ENCODE measurements at regions not wholly inside any gene's neighbourhood (a gene's known extent, or its start where the extent isn't known, plus 50 kb on each side); places are given as distances from the start of the nearest gene placed in this dataset.
A peak's percentile ranks its signal among the peaks of the same experiment; 100 is the strongest.

DNA sequence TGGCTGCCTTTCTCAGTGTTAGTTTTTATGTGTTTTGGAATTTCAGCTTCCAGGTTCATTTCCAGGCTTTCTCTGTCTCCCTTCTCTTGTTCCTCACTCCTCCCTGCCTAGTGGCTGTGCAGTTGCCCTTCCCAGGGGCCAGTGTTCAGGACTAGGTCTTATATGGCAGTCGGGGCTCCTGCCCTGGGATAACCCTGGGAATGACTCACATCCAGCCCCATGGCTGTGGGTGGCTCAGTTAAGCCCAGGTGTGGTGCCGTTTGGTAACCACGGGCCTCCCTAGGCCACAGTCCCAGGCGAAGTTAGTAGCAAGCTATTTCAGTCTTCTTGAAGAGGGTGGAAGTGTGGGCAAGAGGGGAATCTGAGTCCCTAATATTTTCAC lies 57.4 kb upstream of the DDR1 start:
- no peak overlapping the region for H2AFZ ChIP-seq (ENCODE audit: control insufficient read depth, low read depth, low read length)
- in situ Hi-C loops (cut with MboI) = loop anchor here (5.0 kb wide), 1 partner anchor 250 kb away; no protein-coding TSS in a partner anchor
- H3K79me2 ChIP-seq (ENCODE audit: control insufficient read depth, insufficient read depth, low read length) = no peaks in the 10 kb centered on the region
- SMC1A ChIA-PET (ENCODE audit: uncharacterized antibody, unreplicated experiment) = interaction anchor here (0.8 to 13.4 kb wide), 26 partner anchors 9 to 266 kb away, joined by 3 to 141 read pairs (median 4); partner anchors contain the start of genes DDR1, IER3 and VARS2
- H3K4me3 ChIP-seq = no peak overlapping the region
- peaks cover 24% of the 10 kb centered on the region for H3K4me1 ChIP-seq (ENCODE audit: control insufficient read depth, insufficient read depth, low read length)
- WGBS (ENCODE audit: insufficient coverage, insufficient replicate concordance, low lambda C conversion rate, missing lambda C conversion rate) = 11% methylated on average over 4 of the region's 4 CpGs
- H3K9me3 ChIP-seq (replicated peaks; ENCODE audit: control insufficient read depth, insufficient read depth, low read length) = no peaks in the 10 kb centered on the region
- RAD21 ChIA-PET (ENCODE audit: unreplicated experiment) = interaction anchor here (1.0 to 8.7 kb wide), 9 partner anchors 14 to 103 kb away, joined by 3 to 144 read pairs (median 9); partner anchors contain the start of genes DDR1 and VARS2
- no peaks in the 10 kb centered on the region for H4K20me1 ChIP-seq (ENCODE audit: control insufficient read depth, insufficient read depth)
- H3K9ac ChIP-seq (ENCODE audit: control insufficient read depth, insufficient read depth, low read length) = no peak overlapping the region
- no peaks in the 10 kb centered on the region for H3K27me3 ChIP-seq (replicated peaks in 1 of 2; ENCODE audit: control insufficient read depth in 2 of 2, insufficient read depth in 2 of 2, low read length in 1 of 2)
- DNase-seq (ENCODE audit: low read depth, low spot score) (no peak), FAIRE-seq (no peak), ATAC-seq (no peak)
- no peak overlapping the region for H3K27ac ChIP-seq (ENCODE audit: control insufficient read depth, insufficient read depth)
- intact Hi-C loops (cut with micrococcal nuclease; ENCODE audit: unreplicated experiment) = loop anchor here (5.0 kb wide), 1 partner anchor 145 kb away; no protein-coding TSS in a partner anchor
- H3K36me3 ChIP-seq (ENCODE audit: control insufficient read depth in 2 of 2, insufficient read depth in 2 of 2, low read length in 1 of 2) = no peaks in the 10 kb centered on the region
- POLR2A ChIA-PET = interaction anchor here (1.1 to 3.6 kb wide), 3 partner anchors 61 to 91 kb away, joined by 4 to 19 read pairs (median 5); partner anchors contain the start of gene VARS2
- no TSS peak for BruUV-seq (replicated peaks)
- CTCF ChIA-PET = interaction anchor here (0.7 to 7.6 kb wide), 26 partner anchors 8 to 366 kb away, joined by 3 to 122 read pairs (median 8); partner anchors contain the start of genes DDR1, GTF2H4 and VARS2
- H3K4me2 ChIP-seq (ENCODE audit: control insufficient read depth, insufficient read depth) = no peak overlapping the region
- TF ChIP-seq IKZF1 (conservative IDR thresholded peaks at IDR 0.05) = 0 out of 2 replicates have a peak, but pooled peaks have one; percentile 18
- TF ChIP-seq, protein P1, sequence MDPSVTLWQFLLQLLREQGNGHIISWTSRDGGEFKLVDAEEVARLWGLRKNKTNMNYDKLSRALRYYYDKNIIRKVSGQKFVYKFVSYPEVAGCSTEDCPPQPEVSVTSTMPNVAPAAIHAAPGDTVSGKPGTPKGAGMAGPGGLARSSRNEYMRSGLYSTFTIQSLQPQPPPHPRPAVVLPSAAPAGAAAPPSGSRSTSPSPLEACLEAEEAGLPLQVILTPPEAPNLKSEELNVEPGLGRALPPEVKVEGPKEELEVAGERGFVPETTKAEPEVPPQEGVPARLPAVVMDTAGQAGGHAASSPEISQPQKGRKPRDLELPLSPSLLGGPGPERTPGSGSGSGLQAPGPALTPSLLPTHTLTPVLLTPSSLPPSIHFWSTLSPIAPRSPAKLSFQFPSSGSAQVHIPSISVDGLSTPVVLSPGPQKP (IDR thresholded peaks at IDR 0.05; ENCODE audit: low read depth, low read length) = no peak

GRCh38 chr6:30824698-30825097 lies 59.6 kb upstream of the DDR1 start:
- Histone ChIP-seq H3K4me3 (no peak overlapping the region), H3K27ac (ENCODE audit: control insufficient read depth, insufficient read depth) (no peak overlapping the region), H3K4me2 (ENCODE audit: control insufficient read depth, insufficient read depth) (no peak overlapping the region), H3K36me3 (ENCODE audit: control insufficient read depth in 2 of 2, insufficient read depth in 2 of 2, low read length in 1 of 2) (no peaks in the 10 kb centered on the region), H4K20me1 (ENCODE audit: control insufficient read depth, insufficient read depth) (no peaks in the 10 kb centered on the region), H3K27me3 (replicated peaks in 1 of 2; ENCODE audit: control insufficient read depth in 2 of 2, insufficient read depth in 2 of 2, low read length in 1 of 2) (no peaks in the 10 kb centered on the region), H3K9ac (ENCODE audit: control insufficient read depth, insufficient read depth, low read length) (no peak overlapping the region), H3K79me2 (ENCODE audit: control insufficient read depth, insufficient read depth, low read length) (no peaks in the 10 kb centered on the region), H2AFZ (ENCODE audit: control insufficient read depth, low read depth, low read length) (no peak overlapping the region), H3K4me1 (ENCODE audit: control insufficient read depth, insufficient read depth, low read length) (peaks cover 24% of the 10 kb centered on the region), H3K9me3 (replicated peaks; ENCODE audit: control insufficient read depth, insufficient read depth, low read length) (no peaks in the 10 kb centered on the region)
- TF ChIP-seq IKZF1 (conservative IDR thresholded peaks at IDR 0.05) (peak; percentile 40; the same call in 1 of the 2 replicates), RUNX3 (IDR thresholded peaks at IDR 0.05; ENCODE audit: low read length) (peak; percentile 39; the same call in 1 of the 2 replicates), CHD1 (IDR thresholded peaks at IDR 0.05; ENCODE audit: low read depth, low read length) (no peak), ZNF207 (IDR thresholded peaks at IDR 0.05; ENCODE audit: borderline replicate concordance) (no peak), MTA2 (IDR thresholded peaks at IDR 0.05; ENCODE audit: low read depth) (peak; percentile 30; the same call in 1 of the 2 replicates), PAX5 (IDR thresholded peaks at IDR 0.05; ENCODE audit: borderline replicate concordance, low read depth, low read length) (0 out of 2 replicates have a peak, but pooled peaks have one; percentile 25), IKZF2 (IDR thresholded peaks at IDR 0.05) (peak; percentile 51 to 55; a peak in 3 of 4 replicates)
- TF ChIP-seq, protein P2, sequence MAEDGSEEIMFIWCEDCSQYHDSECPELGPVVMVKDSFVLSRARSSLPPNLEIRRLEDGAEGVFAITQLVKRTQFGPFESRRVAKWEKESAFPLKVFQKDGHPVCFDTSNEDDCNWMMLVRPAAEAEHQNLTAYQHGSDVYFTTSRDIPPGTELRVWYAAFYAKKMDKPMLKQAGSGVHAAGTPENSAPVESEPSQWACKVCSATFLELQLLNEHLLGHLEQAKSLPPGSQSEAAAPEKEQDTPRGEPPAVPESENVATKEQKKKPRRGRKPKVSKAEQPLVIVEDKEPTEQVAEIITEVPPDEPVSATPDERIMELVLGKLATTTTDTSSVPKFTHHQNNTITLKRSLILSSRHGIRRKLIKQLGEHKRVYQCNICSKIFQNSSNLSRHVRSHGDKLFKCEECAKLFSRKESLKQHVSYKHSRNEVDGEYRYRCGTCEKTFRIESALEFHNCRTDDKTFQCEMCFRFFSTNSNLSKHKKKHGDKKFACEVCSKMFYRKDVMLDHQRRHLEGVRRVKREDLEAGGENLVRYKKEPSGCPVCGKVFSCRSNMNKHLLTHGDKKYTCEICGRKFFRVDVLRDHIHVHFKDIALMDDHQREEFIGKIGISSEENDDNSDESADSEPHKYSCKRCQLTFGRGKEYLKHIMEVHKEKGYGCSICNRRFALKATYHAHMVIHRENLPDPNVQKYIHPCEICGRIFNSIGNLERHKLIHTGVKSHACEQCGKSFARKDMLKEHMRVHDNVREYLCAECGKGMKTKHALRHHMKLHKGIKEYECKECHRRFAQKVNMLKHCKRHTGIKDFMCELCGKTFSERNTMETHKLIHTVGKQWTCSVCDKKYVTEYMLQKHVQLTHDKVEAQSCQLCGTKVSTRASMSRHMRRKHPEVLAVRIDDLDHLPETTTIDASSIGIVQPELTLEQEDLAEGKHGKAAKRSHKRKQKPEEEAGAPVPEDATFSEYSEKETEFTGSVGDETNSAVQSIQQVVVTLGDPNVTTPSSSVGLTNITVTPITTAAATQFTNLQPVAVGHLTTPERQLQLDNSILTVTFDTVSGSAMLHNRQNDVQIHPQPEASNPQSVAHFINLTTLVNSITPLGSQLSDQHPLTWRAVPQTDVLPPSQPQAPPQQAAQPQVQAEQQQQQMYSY (CRISPR knock-in tag; IDR thresholded peaks at IDR 0.05) = no peak
- intact Hi-C loops (cut with micrococcal nuclease; ENCODE audit: unreplicated experiment) = loop anchor here (5.0 kb wide), 1 partner anchor 142 kb away; no protein-coding TSS in a partner anchor
- in situ Hi-C loops (cut with MboI) = loop anchor here (5.0 kb wide), 3 partner anchors 53 to 253 kb away; no protein-coding TSS in a partner anchor
- ChIA-PET RAD21 (ENCODE audit: unreplicated experiment) (interaction anchor here (7.1 to 8.7 kb wide), 2 partner anchors 55 to 88 kb away, joined by 45 to 144 read pairs; partner anchors contain the start of gene DDR1), SMC1A (ENCODE audit: uncharacterized antibody, unreplicated experiment) (interaction anchor here (13.4 to 16.8 kb wide), 2 partner anchors 58 to 90 kb away, joined by 141 to 217 read pairs; partner anchors contain the start of gene VARS2), POLR2A (interaction anchor here (0.7 to 1.3 kb wide), 3 partner anchors 59 to 163 kb away, joined by 4 to 7 read pairs (median 5); partner anchors contain the start of gene VARS2), CTCF (interaction anchor here (1.2 to 7.6 kb wide), 6 partner anchors 56 to 96 kb away, joined by 3 to 122 read pairs (median 4); partner anchors contain the start of gene VARS2)
- BruUV-seq (replicated peaks) = no TSS peak
- FAIRE-seq (no peak), ATAC-seq (no peak), DNase-seq (ENCODE audit: low read depth, low spot score) (no peak)
- 57% methylated on average over 7 of the region's 7 CpGs for WGBS (ENCODE audit: insufficient coverage, insufficient replicate concordance, low lambda C conversion rate, missing lambda C conversion rate)

All from GM12878 (cell line).